MG63 (cell line): ENCODE measurements at regions not wholly inside any gene's neighbourhood (a gene's known extent, or its start where the extent isn't known, plus 50 kb on each side); places are given as distances from the start of the nearest gene placed in this dataset.
"Not testable (repeated sequence)": the region's sequence is repeated elsewhere in the genome, so short reads cannot be mapped to it uniquely, and the experiment has no call there.

Source experiments
- DNase-seq: peaks from one replicate; pipeline ENCODE4 v3.0.0-alpha.2; 2020
- H3K27me3 ChIP-seq: fragments of 250-450 bp; sonication (Bioruptor Pico); 2 replicates; pipeline ENCODE4 v1.5.1; 2020; ENCODE audit warnings: mild to moderate bottlenecking, moderate library complexity
- H3K36me3 ChIP-seq: fragments of 250-450 bp; sonication (Bioruptor Pico); 2 replicates; pipeline ENCODE4 v1.5.1; 2020; ENCODE audit warnings: mild to moderate bottlenecking, moderate library complexity
- H3K4me3 ChIP-seq: fragments of 250-450 bp; sonication (Bioruptor Pico); 2 replicates; pipeline ENCODE4 v1.5.1; 2020; ENCODE audit warnings: mild to moderate bottlenecking, moderate library complexity
- H3K9me3 ChIP-seq: fragments of 250-450 bp; sonication (Bioruptor Pico); 2 replicates; pipeline ENCODE4 v1.5.1; 2020; ENCODE audit warnings: mild to moderate bottlenecking, moderate library complexity

DNA sequence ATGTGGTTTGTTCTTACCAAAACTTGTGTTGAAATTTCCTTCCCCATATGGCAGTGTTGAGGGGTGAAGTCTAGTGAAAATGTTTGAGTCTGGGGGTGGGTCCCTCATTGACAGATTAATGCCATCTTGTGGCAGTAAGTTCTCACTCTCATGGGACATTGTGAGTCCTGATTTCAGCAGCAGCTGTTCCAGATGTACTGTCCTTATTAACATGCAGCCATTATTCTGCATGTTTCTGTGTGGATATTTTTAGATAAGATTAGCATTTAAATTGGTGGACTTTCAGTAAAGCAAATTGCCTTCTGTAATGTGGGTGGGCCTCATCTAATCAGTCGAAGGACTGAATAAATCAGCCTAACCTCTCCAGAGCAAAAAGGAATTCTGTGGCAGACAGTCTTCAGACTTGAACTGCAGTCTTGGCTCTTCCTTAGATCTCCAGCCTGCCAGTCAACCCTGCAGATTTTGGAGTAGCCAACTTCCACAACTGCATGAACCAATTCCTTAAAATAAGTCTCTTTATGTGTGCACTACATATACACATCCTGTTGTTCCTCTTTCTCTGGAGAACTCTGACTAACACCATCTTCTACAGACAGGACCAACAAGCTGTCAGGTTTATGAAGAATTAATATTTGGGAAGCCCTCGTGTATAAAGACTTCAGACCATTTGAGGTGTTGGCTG is 138.7 kb upstream of the ZNF516 start:
- no peaks in the 10 kb centered on the region for H3K9me3 ChIP-seq
- H3K4me3 ChIP-seq: no peak overlapping the region
- no peaks in the 10 kb centered on the region for H3K27me3 ChIP-seq

DNA sequence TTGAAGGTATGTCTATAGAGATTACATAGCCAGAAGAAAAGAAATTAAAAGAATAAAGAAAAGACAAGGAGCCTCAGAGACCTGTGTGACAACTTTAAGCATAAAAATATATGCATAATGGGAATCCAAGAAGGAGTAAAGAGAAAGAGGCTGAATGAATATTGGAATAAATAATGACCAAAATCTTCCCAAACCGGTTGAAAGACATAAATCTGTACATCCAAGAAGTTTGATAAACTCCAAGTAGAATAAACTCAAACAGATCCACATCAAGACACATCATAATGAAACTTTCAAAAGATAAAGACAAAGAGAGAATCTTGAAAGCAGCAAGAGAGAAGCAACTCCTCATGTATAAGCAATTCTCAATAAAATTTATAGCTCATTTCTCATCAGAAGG is 132.4 kb upstream of the ZNF516 start:
- Histone ChIP-seq H3K4me3 (no peak overlapping the region), H3K36me3 (no peaks in the 10 kb centered on the region), H3K9me3 (no peaks in the 10 kb centered on the region), H3K27me3 (no peaks in the 10 kb centered on the region)
- DNase-seq: no peak

More for the DNA sequence above, 138.7 kb upstream of the ZNF516 start:
- DNase-seq: no peak
- H3K36me3 ChIP-seq: no peaks in the 10 kb centered on the region

- Histone ChIP-seq H3K27me3 (no peaks in the 10 kb centered on the region), H3K9me3 (no peaks in the 10 kb centered on the region), H3K36me3 (no peaks in the 10 kb centered on the region), H3K4me3 (no peak overlapping the region)
- DNase-seq: no peak
These were observed 131.9 kb upstream of the ZNF516 start for GRCh38 chr18:76626991-76627390.

- no peak for DNase-seq
- Histone ChIP-seq H3K27me3 (no peaks in the 10 kb centered on the region), H3K4me3 (no peak overlapping the region), H3K9me3 (no peaks in the 10 kb centered on the region), H3K36me3 (no peaks in the 10 kb centered on the region)
These were observed 127.6 kb upstream of the ZNF516 start for GRCh38 chr18:76622651-76623050.

- H3K9me3 ChIP-seq: no peaks in the 10 kb centered on the region
- H3K27me3 ChIP-seq: no peaks in the 10 kb centered on the region
- no peaks in the 10 kb centered on the region for H3K36me3 ChIP-seq
- DNase-seq: no peak
- H3K4me3 ChIP-seq: no peak overlapping the region
These were observed 126.9 kb upstream of the ZNF516 start for GRCh38 chr18:76621782-76622495.

- DNase-seq: no peak
- H3K4me3 ChIP-seq: no peak overlapping the region
These were observed 126.2 kb upstream of the ZNF516 start for GRCh38 chr18:76621226-76621625.

DNA sequence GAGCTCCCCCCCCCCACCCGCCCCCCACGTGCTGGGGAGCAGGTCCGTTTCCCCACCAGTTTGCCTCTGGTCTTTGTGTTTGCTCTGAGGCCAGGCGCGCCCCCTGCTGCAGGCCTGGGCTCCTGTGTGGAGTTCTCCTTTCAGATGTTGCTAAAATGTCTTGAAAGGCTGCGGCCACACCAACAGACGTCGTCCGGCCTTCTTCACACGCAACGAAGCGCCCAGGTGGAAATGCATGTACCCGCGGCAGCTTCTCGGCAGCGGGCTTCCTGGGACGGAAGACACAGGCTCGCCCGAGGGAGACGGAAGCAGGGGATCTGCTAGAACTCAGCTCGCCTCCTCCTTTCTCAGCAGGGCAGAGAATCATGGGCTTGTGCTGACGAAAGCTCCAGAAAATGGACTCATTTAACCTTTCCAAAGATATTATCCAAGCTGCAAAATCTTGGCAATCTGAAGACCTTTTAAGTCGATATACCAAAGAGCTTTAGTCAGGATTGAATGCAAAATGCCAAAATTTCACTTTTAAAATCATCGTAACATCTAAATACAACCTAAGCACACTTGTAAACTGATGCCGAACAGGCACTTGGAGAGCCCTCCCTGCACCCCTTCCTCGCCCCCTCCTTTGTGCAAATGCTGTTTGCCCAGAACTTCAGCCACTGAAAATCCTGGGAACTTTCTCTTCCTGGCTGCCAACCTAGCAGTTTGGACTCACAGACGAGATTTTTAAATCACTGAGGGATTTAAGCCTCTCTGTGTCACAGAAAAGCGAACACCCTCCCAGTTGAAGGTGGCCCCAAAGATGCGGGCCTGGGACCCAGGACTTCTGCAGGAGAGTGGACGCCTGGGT is 125.5 kb upstream of the ZNF516 start:
- H3K4me3 ChIP-seq: no peak overlapping the region
- no peaks in the 10 kb centered on the region for H3K9me3 ChIP-seq
- no peaks in the 10 kb centered on the region for H3K27me3 ChIP-seq
- no peaks in the 10 kb centered on the region for H3K36me3 ChIP-seq
- no peak for DNase-seq

More at GRCh38 chr18:76621226-76621625, 126.2 kb upstream of the ZNF516 start:
- Histone ChIP-seq H3K9me3 (no peaks in the 10 kb centered on the region), H3K27me3 (no peaks in the 10 kb centered on the region), H3K36me3 (no peaks in the 10 kb centered on the region)

- Histone ChIP-seq H3K27me3 (no peaks in the 10 kb centered on the region), H3K4me3 (no peak overlapping the region), H3K9me3 (no peaks in the 10 kb centered on the region), H3K36me3 (no peaks in the 10 kb centered on the region)
- DNase-seq: no peak
These were observed 124.7 kb upstream of the ZNF516 start for GRCh38 chr18:76619621-76620315.

DNA sequence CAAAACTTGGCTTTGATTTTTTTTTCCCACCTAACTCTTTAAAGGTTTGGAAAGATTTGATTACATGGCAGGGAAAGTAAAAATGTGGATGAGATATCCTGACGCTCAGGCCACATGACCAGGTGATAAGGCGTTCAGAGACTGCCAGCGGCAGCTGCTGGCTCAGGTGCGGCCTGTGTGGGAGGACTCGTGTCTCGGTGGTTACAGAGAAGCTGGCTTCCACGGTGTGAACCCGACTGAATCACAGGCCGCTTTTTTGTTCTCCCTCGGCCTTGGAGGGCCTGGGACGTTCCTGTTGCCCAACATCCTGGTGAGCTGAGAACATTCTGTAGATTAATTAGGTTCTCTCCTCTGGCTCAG is 124.2 kb upstream of the ZNF516 start:
- Histone ChIP-seq H3K36me3 (no peaks in the 10 kb centered on the region), H3K27me3 (no peaks in the 10 kb centered on the region), H3K9me3 (no peaks in the 10 kb centered on the region), H3K4me3 (no peak overlapping the region)
- no peak for DNase-seq

GRCh38 chr18:76618721-76619120 is 123.7 kb upstream of the ZNF516 start:
- no peaks in the 10 kb centered on the region for H3K27me3 ChIP-seq
- no peak overlapping the region for H3K4me3 ChIP-seq
- DNase-seq: no peak
- no peaks in the 10 kb centered on the region for H3K9me3 ChIP-seq
- no peaks in the 10 kb centered on the region for H3K36me3 ChIP-seq

GRCh38 chr18:76616373-76616772 is 121.3 kb upstream of the ZNF516 start:
- no peaks in the 10 kb centered on the region for H3K27me3 ChIP-seq

GRCh38 chr18:76615065-76615733 is 120.2 kb upstream of the ZNF516 start:
- no peak overlapping the region for H3K4me3 ChIP-seq
- no peaks in the 10 kb centered on the region for H3K36me3 ChIP-seq
- H3K9me3 ChIP-seq: no peaks in the 10 kb centered on the region
- H3K27me3 ChIP-seq: no peaks in the 10 kb centered on the region
- no peak for DNase-seq

More at GRCh38 chr18:76616373-76616772, 121.3 kb upstream of the ZNF516 start:
- no peaks in the 10 kb centered on the region for H3K36me3 ChIP-seq
- DNase-seq: no peak
- no peaks in the 10 kb centered on the region for H3K9me3 ChIP-seq
- no peak overlapping the region for H3K4me3 ChIP-seq

- Histone ChIP-seq H3K27me3 (no peaks in the 10 kb centered on the region), H3K36me3 (no peaks in the 10 kb centered on the region), H3K4me3 (no peak overlapping the region), H3K9me3 (no peaks in the 10 kb centered on the region)
- DNase-seq: no peak
These were observed 118.7 kb upstream of the ZNF516 start for GRCh38 chr18:76613755-76614120.

- H3K4me3 ChIP-seq: no peak overlapping the region
- H3K27me3 ChIP-seq: no peaks in the 10 kb centered on the region
- H3K36me3 ChIP-seq: no peaks in the 10 kb centered on the region
- DNase-seq: no peak
- no peaks in the 10 kb centered on the region for H3K9me3 ChIP-seq
These were observed 118.2 kb upstream of the ZNF516 start for GRCh38 chr18:76613053-76613754.

DNA sequence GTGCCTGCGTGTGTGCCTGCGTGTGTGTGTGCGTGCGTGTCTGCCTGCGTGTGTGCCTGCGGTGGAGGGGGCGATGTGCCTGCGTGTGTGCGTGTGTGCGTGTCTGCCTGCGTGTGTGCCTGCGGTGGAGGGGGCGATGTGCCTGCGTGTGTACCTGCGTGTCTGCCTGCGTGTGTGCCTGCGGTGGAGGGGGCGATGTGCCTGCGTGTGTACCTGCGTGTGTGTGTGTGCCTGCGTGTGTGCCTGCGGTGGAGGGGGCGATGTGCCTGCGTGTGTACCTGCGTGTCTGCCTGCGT is 116.7 kb upstream of the ZNF516 start:
- not testable (repeated sequence) for H3K9me3 ChIP-seq, H3K27me3 ChIP-seq, H3K36me3 ChIP-seq, H3K4me3 ChIP-seq, DNase-seq
